ENCODE measurements at regions not wholly inside any gene's neighbourhood (a gene's known extent, or its start where the extent isn't known, plus 50 kb on each side); places are given as distances from the start of the nearest gene placed in this dataset.
A peak's percentile ranks its signal among the peaks of the same experiment; 100 is the strongest.

DNA sequence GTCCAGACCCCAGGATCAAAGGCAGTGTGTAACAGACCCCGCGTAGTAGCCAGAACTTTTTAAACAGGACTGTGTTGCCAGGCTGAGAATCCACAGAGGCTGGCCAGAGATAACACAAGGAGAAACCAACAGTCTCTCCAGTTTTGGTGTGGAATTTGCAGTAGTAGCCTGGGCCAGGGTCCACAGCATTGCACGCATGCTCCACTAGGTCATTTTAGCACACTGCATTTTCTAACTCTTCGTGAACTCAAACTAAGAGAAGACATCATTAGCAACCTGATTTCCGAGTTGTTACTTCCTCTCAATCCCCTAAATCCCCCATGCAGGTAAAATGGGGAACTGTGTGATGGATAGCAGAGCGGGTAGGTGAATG, 119.6 kb downstream of the BOD1 start:
- Histone ChIP-seq H3K9me3 (no peaks in the 10 kb centered on the region), H3K27ac (peak overlapping the region; percentile 3 to 63 (median 42)), H3K36me3 (no peaks in the 10 kb centered on the region), H3K4me1 (peaks cover 8 to 71% (median 44%) of the 10 kb centered on the region in 4 donors), H3K27me3 (peaks cover 0 to 5% (median 0%) of the 10 kb centered on the region in 3 donors), H3K4me3 (no peak overlapping the region)
- intact Hi-C loops (cut with DNase I; ENCODE audit: low total_unique reads) = no loop called here
- TF ChIP-seq POLR2AphosphoS5 (IDR thresholded peaks at IDR 0.05) (no peak), POLR2A (IDR thresholded peaks at IDR 0.05) (no peak), CTCF (IDR thresholded peaks at IDR 0.05) (no peak), EP300 (IDR thresholded peaks at IDR 0.05) (no peak)
- 85 to 92% (median 89%) methylated on average over 6 of the region's 6 CpGs for WGBS, 5 donors
- DNase-seq = no peak

DNA sequence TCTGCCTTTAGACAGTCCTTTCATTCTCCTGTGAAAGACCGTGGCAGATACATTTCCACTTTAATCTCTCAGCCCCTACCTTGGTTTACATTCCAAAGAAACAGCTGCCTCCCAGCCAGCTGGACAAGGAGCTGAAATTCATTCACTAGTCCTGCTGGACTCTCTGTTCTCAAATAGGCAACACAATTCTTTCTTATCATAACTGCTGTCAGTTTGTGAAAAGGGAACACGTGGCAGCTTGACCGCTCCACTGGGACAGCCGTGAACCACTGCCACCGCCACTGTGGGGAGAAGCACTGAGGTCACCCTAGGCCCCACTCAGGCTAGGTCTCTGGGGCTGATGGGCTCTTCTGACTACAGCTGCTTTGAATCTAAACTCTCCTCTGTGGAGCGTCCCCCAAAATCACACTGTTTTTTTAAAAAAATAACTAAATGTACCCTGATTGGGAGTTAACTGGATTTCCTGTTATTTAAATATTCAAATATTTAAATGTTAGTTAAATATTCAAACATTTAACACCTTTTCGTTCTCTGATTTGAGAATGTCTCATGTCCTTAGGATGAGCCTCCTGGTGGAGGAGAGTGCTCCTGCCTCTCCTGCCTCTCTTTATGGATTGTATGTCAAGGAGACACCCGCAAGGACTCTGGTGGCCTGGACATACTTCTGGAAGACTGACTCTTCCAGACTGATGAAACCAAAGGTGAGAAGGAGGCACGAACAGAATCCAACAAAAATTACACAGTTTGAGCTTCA, 120.1 kb downstream of the BOD1 start:
- no peaks in the 10 kb centered on the region for H3K36me3 ChIP-seq
- H3K4me3 ChIP-seq = no peak overlapping the region
- peak overlapping the region; percentile 3 to 63 (median 42) for H3K27ac ChIP-seq
- DNase-seq = peak in 1 of 2 donors; percentile 58
- intact Hi-C loops (cut with DNase I; ENCODE audit: low total_unique reads) = no loop called here
- 45 to 59% (median 54%) methylated on average over 9 of the region's 9 CpGs for WGBS, 5 donors
- TF ChIP-seq POLR2AphosphoS5 (IDR thresholded peaks at IDR 0.05) (no peak), CTCF (IDR thresholded peaks at IDR 0.05) (no peak), POLR2A (IDR thresholded peaks at IDR 0.05) (no peak), EP300 (IDR thresholded peaks at IDR 0.05) (no peak)
- H3K9me3 ChIP-seq = no peaks in the 10 kb centered on the region
- H3K27me3 ChIP-seq = peaks cover 0 to 7% (median 0%) of the 10 kb centered on the region in 3 donors
- H3K4me1 ChIP-seq = peaks cover 8 to 66% (median 44%) of the 10 kb centered on the region in 4 donors

DNA sequence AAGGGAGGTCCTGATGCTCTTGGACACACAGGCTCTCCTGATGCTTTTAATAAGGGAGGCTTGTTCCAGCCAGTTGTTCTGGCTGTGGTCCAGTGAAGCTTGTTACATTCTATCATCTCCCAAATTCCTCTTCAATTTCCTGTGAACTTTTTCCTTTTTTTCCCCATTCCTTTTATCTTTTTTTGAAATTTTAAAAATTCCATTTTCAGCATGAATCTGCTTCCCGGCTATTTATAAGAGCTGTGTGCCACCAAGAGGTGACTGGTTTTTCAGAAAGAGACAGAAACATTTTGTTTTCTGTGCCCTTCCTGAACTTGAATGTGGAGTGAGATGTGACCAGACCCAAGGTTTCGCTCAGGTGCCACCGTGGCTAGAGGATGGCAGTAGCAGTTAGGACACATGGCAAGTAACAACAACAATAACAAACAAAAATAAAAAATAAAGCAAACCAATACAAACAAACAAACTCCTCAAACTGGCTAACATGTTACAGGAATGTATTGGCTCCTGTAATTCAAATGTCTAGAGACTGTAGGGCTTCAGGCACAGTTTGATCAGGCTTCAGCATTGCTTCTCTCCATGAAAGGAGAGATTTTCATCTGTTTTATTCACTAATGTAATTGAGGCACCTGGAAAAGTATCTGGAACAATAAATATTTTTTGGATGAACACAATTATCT, 121.1 kb downstream of the BOD1 start:
- H3K27me3 ChIP-seq = peaks cover 0 to 7% (median 0%) of the 10 kb centered on the region in 3 donors
- no peaks in the 10 kb centered on the region for H3K36me3 ChIP-seq
- H3K9me3 ChIP-seq = no peaks in the 10 kb centered on the region
- peak in 1 of 2 donors; percentile 80 for DNase-seq
- 79 to 93% (median 85%) methylated on average over 3 of the region's 3 CpGs for WGBS, 5 donors
- H3K4me3 ChIP-seq = no peak overlapping the region
- intact Hi-C loops (cut with DNase I; ENCODE audit: low total_unique reads) = no loop called here
- H3K27ac ChIP-seq = peak overlapping the region in 3 of 5 donors; percentile 9 to 63 (median 59)
- TF ChIP-seq CTCF (IDR thresholded peaks at IDR 0.05) (no peak), POLR2AphosphoS5 (IDR thresholded peaks at IDR 0.05) (no peak), POLR2A (IDR thresholded peaks at IDR 0.05) (no peak), EP300 (IDR thresholded peaks at IDR 0.05) (no peak)
- peaks cover 8 to 56% (median 41%) of the 10 kb centered on the region in 4 donors for H3K4me1 ChIP-seq

DNA sequence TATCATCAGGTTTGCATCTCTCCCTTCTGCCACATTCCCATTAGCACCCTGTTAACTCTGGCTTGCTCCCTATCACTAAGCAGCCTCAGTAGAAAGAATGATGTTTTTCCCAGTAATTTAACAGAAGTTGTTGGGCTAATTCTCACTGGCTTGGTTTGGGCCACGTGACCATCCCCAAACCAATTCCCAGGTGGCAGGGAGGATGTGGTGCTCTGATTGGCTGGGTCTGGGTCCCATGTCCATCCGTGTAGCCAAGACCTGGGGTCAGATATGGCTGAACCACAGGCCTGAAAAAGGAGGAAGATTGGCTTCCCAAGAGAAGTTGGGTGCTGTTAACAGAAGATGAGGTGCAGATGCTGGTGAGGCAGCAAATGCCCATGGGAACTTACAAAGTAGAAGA, 122.0 kb downstream of the BOD1 start:
- H3K27me3 ChIP-seq = peaks cover 0 to 7% (median 0%) of the 10 kb centered on the region in 3 donors
- no peaks in the 10 kb centered on the region for H3K9me3 ChIP-seq
- no peaks in the 10 kb centered on the region for H3K36me3 ChIP-seq
- peaks cover 8 to 47% (median 32%) of the 10 kb centered on the region in 4 donors for H3K4me1 ChIP-seq
- 66 to 75% (median 72%) methylated on average over 2 of the region's 2 CpGs for WGBS, 5 donors
- no peak overlapping the region for H3K4me3 ChIP-seq
- intact Hi-C loops (cut with DNase I; ENCODE audit: low total_unique reads) = no loop called here
- TF ChIP-seq POLR2AphosphoS5 (IDR thresholded peaks at IDR 0.05) = no peak
- no peak for TF ChIP-seq POLR2A (IDR thresholded peaks at IDR 0.05)
- TF ChIP-seq CTCF (IDR thresholded peaks at IDR 0.05) = no peak
- no peak for TF ChIP-seq EP300 (IDR thresholded peaks at IDR 0.05)
- no peak for DNase-seq
- no peak overlapping the region for H3K27ac ChIP-seq

Data from stomach (tissue), 8 donors.